ENCODE measurements at regions not wholly inside any gene's neighbourhood (a gene's known extent, or its start where the extent isn't known, plus 50 kb on each side); places are given as distances from the start of the nearest gene placed in this dataset.

DNA sequence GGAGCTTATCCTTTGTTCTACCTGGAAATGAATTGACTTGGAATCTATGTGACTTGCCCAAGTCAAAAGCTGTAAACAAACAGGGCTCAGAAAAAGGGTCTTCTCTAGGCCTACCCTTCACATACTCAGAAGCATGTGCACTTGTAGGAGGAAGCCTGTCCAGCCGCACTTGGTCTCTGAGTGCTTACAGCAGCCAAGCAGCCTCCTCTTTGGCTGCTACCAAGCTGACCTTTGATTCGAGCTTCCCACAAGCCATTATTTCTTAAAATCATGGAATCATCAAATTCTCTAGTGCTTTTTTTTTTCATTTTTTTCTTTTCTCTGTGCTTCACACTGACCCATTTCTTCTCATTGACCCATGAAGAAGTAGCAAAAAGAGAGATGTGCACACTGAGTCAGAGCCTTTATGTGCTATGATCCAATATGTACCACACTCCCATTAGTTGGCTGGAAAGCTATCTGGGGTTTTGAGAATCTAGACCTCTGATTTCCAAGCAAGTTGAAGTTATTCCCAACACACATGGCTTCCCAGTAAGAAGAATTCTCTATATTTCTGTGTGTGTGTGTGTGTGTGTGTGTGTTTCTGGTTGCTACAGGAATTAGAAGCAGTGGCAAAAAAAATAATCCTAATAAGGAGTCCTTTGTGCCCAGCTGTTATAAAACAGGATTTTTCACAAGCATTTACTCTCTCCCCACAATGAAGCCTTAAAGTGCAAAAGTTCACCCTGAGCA lies 550.3 kb upstream of the TNP1 start:
- no peak for DNase-seq (ENCODE audit: low spot score)

DNA sequence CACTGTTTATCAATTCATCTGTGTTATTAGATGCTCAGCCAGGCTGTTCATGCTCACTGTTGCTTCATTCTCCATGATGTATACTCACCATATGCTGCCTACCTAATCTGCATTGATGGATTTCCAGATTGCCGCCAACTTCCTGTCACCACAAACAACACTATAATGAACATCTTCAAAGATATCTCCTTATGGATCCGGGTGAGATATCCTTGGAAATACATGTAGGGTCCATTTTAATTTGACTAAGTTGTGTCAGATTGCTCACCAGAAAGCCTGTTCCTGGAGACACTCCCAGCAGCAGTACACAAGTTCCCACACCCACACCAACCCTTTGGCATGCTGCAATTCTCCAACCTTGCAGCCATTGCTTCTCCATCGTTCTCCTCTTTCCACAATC lies 547.5 kb upstream of the TNP1 start:
- DNase-seq (ENCODE audit: low spot score): no peak

DNA sequence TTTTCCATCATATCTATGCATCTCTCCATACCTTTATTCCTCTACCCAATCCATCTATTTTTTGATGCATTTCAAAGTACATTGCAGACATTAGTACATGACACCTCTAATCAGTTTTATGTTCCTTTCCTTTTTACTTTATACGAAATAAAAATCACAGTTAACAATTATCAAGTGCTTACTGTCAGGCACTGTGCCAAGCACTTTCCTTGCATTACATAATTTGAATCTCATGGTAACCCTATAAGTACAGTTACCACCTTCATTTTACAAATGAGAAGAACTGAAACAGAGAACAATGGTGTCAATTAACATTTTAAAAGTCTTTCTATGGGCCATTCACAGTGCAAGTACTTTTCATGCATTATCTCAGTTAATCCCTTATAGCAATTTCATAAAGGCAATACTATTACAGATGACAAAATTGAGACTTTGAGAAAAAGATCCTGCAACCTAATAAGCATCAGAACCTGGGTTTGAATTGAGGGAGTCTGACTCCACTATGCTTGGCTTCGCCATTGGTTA lies 544.4 kb upstream of the TNP1 start:
- no peak for DNase-seq (ENCODE audit: low spot score)

DNA sequence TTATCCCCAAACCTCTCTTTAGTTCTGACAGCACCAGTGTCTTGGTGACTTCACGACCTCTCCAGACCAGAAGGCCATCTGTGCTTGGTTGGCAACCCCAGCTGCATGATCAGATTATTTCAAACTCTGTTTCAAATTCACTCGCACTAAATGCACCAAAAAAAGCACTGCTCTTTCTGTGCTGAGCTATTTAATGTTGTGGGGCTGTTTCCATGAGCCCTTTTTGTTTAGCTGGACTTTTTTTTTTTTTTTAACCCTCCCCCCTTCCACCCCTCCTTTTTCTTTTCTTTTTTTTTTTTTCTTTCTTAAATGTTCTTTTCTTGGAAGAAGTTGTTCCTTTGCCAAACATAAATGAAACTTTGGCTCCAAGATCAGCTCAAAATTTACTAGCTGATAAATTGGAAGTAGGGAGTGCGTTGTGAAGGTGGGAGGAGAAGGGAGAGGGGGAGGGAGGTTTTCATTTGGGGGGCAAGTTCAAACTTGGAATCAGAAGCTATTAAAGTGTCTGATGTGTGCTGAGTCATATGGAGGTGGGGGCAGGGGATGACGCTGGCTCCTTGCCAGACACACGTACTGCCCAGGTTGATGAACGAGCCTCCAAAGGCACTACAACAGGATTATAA lies 543.0 kb upstream of the TNP1 start:
- no peak for DNase-seq (ENCODE audit: low spot score)

DNA sequence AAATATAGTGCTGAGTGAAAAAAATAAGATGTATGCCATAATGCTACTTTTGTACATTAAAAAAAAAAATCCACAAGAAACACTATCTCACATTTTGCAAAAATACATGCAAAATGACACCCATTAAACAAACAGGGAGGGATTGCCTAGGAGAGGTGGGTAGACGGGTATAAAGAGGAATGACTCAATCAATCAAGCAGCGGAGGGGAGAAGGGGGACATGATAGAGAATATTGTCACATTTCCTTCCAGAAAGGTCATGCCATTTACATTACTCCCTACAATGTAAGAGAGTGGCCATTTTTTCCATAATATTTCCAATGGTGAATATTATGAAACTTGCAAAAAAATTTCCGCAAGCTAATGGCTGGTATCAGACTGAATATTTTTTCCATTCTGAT lies 542.3 kb upstream of the TNP1 start:
- DNase-seq (ENCODE audit: low spot score): no peak

DNA sequence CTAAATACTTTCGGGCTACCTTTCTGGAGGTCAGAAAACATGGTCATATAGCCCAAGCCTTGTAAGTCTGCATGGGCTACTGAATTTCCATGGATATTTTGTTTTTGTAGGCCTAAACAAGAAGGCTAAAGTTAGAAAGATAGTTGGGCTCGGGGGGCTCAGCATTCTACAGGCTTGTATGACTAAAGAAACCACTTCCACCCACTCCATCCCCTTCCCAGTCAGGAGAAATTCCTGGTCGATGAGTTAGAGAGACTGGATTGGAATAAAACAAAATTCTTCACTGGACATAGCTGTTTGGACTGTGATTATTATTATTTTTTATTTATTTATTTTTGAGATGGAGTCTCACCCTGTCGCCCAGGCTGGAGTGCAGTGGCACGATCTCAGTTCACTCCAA lies 539.4 kb upstream of the TNP1 start:
- no peak for DNase-seq (ENCODE audit: low spot score)

DNA sequence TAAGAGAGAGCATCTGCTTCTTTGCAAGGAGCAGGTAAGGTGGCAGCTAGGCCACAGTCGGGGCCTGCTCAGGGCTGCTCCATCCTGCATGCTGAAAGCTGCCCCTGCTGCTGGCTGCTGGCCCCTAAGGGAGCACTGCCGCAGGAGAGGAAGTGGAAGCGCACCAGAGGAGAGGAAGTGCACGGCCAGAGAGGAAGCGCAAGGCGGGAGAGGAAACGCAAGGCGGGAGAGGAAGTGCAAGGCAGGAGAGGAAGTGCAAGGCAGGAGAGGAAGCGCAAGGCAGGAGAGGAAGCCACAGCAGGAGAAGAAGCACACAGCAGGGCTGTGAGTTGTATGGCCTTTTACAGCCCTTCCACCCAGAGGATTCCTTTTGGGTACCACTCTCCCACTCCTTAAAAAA lies 539.0 kb upstream of the TNP1 start:
- no peak for DNase-seq (ENCODE audit: low spot score)

DNA sequence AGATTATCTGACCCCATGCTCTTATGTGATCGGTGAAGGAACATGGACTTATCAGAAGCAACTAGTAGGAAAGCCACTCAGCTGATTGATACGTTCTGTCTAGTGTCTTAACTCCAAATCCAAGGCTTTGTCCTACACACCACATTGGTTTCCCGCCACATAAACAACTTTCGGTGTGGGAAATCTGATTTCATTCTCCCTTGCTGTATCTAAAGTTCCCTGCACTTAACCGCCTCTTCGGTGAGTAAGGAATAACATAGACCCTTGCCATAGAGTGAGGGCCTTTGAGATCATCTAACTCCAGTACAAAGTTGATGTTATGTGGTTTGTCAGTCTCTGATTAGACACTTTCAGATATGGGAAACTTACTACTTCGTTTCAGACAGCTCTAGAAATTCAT lies 538.2 kb upstream of the TNP1 start:
- no peak for DNase-seq (ENCODE audit: low spot score)

DNA sequence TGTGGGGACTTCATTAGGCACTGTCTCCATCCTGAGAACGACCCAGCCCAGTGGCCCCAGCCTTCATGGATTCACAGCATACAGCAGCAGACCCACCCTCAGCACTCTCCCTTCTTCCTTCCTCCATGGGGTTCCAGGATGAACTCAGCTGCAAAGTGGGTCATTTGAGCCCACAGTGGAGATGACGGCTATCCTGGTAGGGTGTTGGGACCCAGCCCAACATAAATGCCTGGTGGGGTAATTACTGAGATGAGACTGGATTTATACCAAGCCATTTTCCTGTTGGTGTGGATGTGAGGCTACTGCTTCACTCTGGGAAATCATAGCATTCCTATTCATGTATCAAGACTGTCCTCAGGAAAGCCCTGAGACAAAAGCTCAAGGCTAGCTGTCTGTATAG lies 536.7 kb upstream of the TNP1 start:
- DNase-seq (ENCODE audit: low spot score): no peak

DNA sequence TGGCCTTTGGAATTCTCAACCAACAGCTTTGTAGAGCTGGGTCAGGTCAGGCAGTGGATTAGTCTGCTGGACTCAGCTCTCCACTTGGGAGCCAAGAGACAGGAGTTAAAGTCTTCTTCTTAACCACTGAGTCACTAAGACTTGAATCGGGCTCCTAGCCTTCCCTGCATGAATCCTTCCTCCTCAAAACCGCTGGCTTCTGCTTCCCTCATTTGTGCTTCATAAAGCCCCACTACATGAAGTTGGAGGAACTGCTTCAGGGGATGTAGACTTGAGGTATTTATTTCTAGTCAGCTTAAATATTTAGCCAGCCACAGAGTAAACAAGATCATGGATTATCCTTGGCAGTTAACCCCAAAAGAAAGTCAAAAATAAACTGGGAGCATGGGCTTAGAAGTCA lies 536.3 kb upstream of the TNP1 start:
- DNase-seq (ENCODE audit: low spot score): no peak

DNA sequence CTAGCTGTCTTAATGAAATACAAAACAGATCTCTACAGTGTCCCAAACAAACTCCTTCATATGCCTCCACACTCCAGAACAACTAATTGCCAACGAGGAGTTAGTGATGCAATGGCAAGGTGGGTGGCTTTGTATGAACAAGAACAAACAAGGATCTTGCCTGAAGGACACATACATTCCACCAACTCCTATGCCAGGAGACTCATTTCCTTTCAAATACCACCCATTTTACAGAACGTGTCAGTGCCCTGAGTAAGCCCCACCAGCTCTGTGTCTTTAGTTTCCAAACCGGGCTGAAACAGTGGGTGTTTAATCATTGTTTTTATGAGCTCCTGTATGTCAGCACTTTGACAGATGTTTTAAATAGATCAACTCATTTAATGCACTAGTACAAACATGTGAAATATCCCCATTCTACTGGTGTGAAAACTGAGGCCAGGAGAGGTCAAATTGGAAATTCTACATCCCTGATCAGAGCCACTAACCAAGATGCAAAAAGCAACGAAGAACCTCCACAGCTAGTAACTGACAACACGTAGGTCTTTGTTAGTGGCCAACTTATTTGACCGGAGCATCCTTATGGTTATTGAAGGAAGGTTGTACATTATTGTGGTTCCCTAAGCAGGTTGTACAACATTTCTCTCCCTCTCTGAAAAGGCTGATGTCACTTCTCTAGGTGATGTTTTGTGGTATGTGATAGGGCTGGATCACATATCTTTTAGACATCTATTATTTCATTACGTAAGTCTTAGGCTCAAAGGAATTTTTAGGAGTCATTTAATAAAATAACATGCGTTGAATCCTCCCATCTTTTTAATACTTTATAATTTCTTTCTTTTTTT lies 534.9 kb upstream of the TNP1 start:
- no peak for DNase-seq (ENCODE audit: low spot score)

DNA sequence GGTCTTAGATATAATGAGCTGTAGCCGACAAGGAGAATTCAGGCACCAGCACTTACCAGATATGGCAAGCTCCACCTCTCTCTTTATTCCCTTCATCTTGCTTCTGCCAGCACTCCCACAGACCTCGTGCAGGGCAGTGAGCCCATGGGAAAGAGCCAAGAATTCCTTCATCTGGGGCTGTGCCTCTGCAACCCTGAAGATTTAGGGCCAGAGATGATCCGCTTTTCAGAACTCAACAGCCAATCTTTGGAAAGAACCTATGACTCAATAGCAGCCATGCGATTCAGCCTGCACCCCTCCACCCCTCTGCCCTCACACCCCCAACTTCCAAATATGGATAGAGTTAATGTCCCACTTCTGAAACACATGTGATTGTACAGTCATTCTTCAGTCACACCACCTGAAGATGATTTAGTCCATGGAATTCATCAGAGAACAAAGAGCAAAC lies 533.7 kb upstream of the TNP1 start:
- no peak for DNase-seq (ENCODE audit: low spot score)

DNA sequence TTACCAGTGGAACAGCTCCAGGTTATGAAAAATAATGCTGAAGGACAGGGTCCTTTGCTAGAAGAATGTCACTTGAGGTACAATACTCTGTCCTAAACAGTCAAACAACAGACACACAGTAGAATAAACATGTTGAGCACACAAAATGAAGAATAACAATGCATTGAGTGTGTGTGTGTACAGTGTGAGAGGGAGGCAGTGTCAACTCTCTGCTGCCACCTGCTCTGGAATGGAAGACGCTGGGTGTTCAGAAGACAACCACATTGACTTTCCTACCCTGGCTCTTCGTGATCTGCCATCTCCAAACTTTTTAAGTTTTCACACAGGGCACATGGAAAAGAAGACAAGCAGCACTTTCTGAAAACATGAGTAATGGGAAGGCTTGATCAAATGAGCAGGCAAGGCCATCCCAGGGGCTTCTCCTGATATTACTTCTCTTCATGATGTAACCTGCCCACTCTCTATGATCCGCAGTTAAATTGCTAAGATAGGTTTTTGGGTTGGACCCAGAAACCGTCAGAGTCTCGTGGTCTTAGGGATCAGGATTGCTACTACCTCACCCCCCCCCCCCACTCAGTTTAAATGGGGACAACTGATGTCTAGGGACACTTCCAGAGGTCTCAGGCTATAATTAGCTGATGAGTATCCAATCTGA lies 533.2 kb upstream of the TNP1 start:
- DNase-seq (ENCODE audit: low spot score): no peak

DNA sequence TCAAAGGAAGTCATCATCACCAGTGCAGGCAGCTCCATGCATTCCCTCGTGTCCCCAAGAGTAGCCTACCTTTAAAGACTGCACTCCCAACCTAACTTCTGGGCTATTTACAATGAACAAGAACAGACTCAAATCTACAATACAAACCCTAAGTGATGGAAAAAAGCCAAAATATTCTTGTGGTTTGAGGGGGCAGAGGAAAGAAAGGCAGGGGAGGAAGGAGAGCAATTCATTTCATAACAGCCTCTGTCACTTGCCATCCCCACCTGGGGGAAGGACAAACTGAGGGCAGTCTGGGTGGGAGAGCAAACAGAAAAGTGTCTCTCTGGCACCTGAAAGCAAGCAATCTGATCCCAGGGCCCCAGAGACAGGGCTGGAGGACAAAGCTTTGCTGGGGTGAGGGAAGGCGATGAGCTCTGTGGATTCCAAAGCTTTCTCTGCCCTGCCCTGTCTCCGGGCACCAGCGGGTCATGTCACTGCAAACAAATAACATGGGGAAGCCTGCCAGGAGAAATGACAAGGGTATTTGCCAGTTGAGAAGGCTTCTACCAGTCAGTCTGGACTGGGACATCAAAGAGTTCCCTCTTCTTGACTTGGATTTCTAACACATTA lies 528.0 kb upstream of the TNP1 start:
- DNase-seq (ENCODE audit: low spot score): no peak

DNA sequence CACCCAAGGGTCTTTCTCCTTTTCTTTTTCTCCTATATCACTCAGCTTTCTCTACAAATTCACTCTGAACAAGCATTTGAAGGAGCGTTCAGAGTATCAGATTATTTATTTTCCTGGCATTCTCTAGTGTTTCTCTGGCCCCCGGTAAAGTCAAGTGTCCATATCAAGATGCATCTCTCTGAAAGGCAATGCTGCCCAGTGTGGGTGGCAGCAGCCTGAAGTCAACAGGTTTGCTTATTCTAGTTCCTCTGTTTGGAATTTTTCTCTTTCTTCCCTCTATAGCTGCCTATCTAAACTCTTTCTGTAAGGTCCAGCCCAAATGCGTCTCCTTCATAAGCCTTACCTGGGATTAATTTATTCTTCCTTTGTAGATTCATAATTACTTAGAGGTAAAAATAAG lies 526.2 kb upstream of the TNP1 start:
- DNase-seq (ENCODE audit: low spot score): no peak

DNA sequence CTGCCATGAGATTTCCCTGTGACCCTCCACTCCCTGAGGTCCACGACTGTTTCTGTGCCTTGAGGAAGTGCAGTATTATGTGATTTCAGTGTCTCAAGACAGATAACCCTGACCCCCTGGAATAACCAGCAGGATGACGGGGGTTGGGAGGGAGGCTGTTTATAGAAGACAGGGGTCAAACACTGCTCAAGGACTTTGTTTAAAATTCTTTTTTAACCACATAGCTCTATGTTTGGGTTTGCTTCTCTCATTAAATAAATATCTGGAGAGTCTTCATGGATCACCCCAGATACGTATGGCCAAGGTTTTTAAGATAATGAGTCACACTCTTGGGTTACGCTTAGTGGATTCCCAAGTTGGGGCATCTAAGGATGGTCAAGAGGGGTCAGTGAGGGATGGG lies 523.8 kb upstream of the TNP1 start:
- DNase-seq (ENCODE audit: low spot score): no peak

DNA sequence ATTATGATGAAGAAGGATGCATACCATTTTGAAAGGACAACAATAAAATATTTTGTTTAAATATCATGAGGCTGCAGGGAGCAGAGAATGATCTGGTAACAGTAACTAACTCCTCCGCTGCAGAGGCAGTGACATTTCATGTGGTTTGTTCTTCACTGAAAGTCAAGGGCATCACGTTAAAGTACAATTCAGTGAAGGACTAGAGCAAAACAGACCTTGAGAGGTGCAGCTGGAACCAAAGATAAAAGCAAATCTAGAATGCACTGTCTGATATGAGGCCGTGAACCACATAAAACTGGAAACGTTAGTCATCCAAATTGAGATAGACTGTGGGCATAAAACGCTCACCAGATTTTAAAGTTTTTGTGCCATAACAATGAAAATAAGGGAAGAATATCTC lies 522.9 kb upstream of the TNP1 start:
- DNase-seq (ENCODE audit: low spot score): no peak

DNA sequence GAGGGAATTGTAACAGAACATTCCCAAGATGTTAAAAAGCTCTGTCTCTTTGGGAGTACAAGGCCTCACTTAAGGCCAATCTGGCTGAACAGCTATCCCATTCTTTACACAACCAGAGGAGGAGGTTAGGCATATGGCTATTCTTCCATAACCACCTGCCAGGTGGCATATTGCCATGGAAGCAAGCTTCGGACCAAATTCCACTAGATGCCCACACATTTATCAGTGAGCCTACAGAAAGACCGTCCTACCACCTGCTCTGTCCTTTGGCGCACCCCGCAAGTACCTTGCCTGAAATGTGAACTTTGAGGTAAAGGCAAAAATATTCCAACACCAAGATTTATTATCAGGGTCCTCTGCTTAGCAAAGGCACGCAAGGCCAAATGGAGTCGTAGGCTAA lies 519.9 kb upstream of the TNP1 start:
- DNase-seq (ENCODE audit: low spot score): no peak

DNA sequence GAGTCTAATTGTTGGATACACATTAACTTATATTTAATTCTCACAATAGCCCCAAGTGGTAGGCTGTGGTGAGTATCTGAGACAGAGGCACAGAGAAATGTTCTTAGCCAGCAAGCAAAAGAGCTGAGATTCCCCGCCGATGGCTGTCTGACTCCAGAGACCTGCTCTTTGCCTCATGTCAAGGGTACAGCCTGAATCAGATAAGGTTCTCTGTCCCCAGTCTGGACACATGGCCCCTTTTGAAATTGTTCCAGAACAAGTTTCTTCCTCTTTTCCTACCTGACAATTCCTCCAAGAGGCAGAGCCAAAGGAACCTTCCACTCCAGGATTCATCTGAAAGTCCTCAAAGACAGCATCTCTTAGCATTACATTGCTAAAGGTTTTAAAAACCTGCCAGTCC lies 512.9 kb upstream of the TNP1 start:
- no peak for DNase-seq (ENCODE audit: low spot score)

DNA sequence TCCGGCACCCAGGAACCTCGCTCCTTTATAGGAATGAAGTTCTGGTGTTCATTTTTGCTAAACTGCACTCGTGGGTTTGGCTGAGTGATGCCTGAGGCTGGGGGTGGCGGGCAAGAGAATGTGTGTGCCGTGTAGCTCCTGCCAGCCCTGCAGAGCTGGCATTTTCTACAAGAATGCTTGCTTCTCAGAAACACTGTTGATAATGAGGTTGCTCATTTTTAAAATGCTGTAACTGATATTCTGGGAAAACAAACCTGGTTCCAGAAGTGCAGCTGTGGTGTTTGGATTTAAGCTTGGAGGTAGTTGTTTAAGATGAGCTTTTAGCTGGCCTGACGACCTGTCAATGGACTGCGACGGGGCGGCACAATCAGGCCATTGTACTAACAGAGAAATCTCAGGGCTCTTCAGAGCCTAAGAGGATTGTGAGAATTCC lies 511.9 kb upstream of the TNP1 start:
- DNase-seq (ENCODE audit: low spot score): no peak

DNA sequence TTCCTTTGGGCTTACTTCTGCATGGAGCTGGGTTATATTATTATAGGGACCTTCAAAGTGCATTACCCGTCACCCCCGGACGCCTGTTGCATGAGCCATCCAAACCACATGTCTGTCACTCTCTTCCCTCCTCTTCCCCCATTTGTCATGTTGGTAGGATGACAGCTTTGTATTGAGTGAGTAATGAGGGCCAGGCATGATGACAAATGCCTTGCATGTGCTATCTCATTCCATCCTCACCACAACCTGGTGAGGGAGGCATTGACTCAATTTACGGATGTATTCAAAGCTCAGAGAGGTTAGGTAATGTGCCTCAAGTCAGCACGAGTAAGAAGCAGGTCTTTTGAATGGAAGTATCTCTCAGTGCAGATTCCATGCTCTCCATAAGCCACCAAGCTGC lies 510.5 kb upstream of the TNP1 start:
- DNase-seq (ENCODE audit: low spot score): no peak

DNA sequence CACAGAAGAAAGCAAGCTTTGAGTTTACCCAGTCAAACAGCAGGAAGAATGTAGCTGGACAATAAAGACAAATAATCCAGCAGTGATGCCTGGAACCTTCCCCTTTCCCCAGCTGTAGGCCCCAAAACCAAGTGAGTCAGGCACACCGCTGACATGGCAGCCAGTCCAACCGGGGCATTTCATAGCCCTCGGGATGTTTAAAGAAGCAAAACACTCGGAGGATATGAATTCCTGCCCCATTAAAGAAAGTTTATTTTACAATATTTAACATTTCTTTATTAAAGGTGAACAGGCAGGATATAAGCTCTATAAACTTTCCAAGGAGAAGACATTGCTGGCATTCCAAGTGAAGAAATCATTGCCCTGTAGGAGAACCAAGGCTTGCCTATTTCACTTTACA lies 507.6 kb upstream of the TNP1 start:
- DNase-seq (ENCODE audit: low spot score): no peak

Measured in activated CD4-positive, alpha-beta T cell treated with anti-CD3 and anti-CD28 coated beads, Interleukin-2, Interleukin-4, amounts not matched to agents 100 ng/mL and 50 ng/mL, durations not matched to agents 16 hours and 8 hours (primary cell).